HL-60 (cell line): ENCODE measurements at regions not wholly inside any gene's neighbourhood (a gene's known extent, or its start where the extent isn't known, plus 50 kb on each side); places are given as distances from the start of the nearest gene placed in this dataset.

Experiments used
- POLR2AphosphoS5 ChIP-seq: IDR thresholded peaks from 2 replicates; pipeline ENCODE4 v1.6.1; 2012; ENCODE audit warnings: low read depth
- TF ChIP-seq, protein P1 (sequence below): IDR thresholded peaks from one replicate; pipeline ENCODE4 v1.5.1; 2011; ENCODE audit warnings: low read length, control low read depth, inconsistent platforms; ENCODE audit not compliant: insufficient read depth

DNA sequence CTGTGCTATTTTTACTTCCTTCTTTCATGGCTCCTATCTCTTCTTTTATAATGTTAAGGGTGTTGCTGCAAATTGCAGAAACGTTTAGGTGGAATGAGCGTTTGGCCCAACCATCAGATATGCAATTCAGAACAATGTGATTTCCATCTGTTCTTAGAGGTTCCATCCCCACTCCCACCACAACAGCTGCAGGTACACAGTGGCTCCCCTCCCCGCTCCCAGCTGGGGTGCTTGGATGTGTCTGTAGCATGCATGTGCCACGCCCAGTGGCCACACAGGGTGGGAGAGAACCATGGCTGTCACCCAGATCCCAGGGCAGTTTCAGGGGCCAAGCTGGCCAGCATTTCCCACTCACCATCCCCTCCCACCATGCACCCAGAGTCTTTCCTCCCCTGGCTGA is 62.2 kb downstream of the ACTL7B start:
- TF ChIP-seq, protein P1, sequence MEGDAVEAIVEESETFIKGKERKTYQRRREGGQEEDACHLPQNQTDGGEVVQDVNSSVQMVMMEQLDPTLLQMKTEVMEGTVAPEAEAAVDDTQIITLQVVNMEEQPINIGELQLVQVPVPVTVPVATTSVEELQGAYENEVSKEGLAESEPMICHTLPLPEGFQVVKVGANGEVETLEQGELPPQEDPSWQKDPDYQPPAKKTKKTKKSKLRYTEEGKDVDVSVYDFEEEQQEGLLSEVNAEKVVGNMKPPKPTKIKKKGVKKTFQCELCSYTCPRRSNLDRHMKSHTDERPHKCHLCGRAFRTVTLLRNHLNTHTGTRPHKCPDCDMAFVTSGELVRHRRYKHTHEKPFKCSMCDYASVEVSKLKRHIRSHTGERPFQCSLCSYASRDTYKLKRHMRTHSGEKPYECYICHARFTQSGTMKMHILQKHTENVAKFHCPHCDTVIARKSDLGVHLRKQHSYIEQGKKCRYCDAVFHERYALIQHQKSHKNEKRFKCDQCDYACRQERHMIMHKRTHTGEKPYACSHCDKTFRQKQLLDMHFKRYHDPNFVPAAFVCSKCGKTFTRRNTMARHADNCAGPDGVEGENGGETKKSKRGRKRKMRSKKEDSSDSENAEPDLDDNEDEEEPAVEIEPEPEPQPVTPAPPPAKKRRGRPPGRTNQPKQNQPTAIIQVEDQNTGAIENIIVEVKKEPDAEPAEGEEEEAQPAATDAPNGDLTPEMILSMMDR = no peak
- TF ChIP-seq POLR2AphosphoS5 = no peak
